HG02852 (cell line): ENCODE measurements at regions not wholly inside any gene's neighbourhood (a gene's known extent, or its start where the extent isn't known, plus 50 kb on each side); places are given as distances from the start of the nearest gene placed in this dataset.

Experiments used
- ATAC-seq: cut with Tn5 transposase; IDR thresholded peaks from one replicate; pipeline ENCODE4 v1.9.1; 2021; ENCODE audit warnings: mild to moderate bottlenecking, moderate library complexity; ENCODE audit not compliant: unreplicated experiment

DNA sequence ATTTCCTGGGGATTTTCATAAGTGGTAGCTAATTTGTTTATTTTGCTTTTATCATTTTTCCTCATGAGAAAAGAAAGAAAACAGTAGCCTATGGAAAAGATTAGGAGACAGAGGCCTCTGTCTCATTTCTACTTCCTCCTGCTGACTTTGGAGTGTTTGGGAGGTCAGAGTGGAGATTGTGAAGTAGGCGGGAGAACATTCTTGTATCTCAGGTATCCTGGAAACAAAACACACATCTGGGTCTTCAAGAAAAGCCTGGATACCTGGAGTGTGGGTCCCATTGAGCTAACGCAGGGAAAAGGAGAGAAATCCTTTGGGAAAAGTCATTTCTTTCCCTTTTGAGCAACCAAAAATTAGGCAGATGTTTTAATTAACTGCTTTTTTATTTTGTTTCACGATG is 161.5 kb upstream of the DMAC1 start:
- ATAC-seq, result no peak

- no peak for ATAC-seq
Observed at GRCh38 chr9:7960320-7961050, 160.9 kb upstream of the DMAC1 start.

DNA sequence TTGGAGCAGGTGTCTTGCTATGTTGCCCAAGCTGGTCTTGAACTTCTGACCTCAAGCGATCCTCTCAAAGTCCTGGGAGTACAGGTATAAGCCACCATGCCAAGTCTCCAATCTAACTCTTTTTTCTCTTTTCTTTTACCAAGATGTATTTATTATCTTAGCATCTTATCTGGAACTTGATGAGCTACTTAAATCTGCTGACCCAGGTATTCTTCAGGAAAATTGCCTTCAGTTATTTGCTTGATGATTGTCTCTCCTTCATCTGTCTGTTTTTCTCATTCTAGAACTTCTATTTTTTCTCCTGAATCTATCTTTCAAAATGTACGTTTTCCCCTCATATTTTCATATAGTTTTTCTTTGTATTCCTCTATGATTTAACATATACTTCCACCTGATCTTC is 158.2 kb upstream of the DMAC1 start:
- ATAC-seq, result no peak

GRCh38 chr9:7947577-7947976 is 148.0 kb upstream of the DMAC1 start:
- no peak for ATAC-seq

GRCh38 chr9:7946458-7946857 is 146.9 kb upstream of the DMAC1 start:
- no peak for ATAC-seq

DNA sequence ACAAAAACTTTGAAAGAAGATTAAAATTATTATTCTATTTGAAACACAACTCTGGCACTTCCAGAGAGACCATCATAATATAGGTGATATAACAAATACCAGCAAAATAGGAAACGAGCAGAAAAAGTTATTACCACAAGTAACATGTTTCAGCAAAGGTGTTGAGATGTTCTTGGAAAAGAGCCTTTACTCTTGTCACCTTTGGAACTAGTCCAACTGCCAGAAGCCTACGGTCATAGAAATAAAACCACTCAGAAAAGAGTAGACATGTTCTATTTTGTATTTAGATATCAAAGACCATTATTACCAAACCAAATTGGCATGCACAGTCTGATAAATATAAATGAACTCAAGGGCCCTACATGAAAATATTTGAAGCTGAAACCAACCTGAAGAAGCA is 145.0 kb upstream of the DMAC1 start:
- no peak for ATAC-seq

DNA sequence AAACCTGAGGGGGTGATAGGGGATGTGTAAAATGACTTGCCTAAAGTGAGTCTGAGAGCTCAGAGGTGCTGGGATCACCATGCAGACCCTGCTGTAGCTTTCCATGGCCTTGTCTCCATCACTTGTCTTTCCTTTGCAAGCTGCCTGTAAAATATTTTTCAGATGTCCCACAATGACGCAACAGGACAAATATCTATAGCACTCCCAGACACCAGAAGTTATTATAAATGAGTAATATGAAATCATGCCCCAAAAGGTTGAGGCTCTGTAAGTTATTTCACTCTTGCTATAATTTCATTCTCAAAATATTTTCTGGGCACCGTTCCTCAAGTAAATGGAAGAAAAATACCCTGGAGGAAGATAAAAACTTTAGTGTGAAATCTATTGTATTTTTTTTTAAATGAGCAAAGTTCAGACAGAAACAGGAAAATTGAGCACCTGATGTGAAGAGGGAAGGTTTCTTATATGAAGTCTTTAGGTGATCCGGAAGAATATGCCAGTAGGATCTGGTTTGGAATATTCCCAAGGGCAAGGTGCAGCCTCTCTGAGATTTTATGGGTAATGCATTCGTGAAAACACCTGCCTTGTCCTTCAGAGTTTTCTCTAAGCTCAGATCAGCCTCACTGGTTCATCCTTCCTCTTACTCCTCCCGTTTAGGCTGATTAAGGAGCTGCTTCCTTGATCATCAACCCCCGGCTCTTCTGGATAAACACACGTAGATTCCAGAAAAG is 138.3 kb upstream of the DMAC1 start:
- no peak for ATAC-seq

- no peak for ATAC-seq
Observed at GRCh38 chr9:7936996-7937395, 137.4 kb upstream of the DMAC1 start.

GRCh38 chr9:7936163-7936562 is 136.6 kb upstream of the DMAC1 start:
- no peak for ATAC-seq

GRCh38 chr9:7935681-7936080 is 136.1 kb upstream of the DMAC1 start:
- ATAC-seq, result peak; percentile 79

DNA sequence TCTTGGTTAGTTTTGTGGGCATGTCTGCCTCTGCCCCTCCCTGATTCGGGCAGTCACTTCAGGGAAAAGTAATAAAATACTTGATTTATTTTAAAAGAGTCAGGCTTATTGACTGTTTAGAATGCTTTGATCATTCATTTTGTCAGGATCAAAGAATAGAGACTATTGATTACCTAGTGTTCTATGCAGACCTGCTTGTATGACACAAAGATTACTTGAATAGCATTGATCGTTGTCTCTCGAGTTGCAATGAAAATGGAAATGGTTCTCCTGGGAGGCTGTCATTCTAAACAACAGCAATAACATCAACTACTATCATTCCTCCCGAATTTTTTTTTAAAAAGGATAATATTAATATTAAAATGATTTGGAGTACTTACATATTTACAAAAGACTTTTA is 133.2 kb upstream of the DMAC1 start:
- no peak for ATAC-seq

DNA sequence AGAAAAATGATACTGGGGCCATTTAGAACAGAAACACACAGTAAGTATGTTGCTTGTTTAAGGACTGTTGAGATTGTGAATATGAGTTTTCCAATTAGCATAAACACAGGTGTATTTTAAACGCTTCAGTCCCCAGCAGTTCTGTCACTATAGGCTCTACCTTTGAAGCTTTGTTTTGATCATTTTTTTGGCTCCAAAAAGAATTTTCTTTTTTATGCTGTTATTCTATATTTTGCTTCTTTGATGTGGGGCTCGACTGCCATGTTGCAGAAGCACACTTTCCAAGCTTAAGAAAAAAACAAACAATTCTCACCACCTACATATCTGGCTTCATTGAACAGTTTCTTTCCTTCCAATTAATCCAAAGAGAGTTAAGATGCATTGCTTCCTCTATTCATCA is 131.0 kb upstream of the DMAC1 start:
- no peak for ATAC-seq

- ATAC-seq, result no peak
Observed at GRCh38 chr9:7921545-7922197, 122.1 kb upstream of the DMAC1 start.

DNA sequence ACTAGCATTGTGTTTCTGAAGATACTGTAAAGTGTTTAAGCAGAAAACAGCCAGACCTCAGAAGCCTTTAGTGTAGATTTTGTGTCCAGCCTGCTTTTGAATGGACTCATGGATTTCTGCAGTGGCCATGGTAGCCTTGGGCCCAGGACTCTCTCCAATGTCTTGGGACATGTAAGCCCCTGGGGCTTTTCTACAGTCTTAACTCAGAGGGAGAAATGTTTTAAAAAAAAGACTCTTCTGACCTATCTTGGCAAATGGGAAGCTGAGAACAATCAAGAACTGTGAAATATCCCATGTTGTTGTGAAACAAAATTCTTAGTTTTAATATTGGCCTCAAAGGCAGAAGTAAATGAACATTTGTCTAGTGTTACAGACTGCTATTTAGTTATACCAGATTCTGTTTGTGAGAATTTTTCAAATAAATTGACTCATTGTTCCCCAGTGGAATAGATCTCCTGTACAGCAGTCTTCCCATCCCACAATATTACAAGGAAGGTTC is 112.5 kb upstream of the DMAC1 start:
- ATAC-seq, result no peak

- ATAC-seq, result no peak
Observed at GRCh38 chr9:7910426-7911020, 110.9 kb upstream of the DMAC1 start.

GRCh38 chr9:7909537-7909936 is 110.0 kb upstream of the DMAC1 start:
- no peak for ATAC-seq

GRCh38 chr9:7907551-7908337 is 108.2 kb upstream of the DMAC1 start:
- no peak for ATAC-seq

DNA sequence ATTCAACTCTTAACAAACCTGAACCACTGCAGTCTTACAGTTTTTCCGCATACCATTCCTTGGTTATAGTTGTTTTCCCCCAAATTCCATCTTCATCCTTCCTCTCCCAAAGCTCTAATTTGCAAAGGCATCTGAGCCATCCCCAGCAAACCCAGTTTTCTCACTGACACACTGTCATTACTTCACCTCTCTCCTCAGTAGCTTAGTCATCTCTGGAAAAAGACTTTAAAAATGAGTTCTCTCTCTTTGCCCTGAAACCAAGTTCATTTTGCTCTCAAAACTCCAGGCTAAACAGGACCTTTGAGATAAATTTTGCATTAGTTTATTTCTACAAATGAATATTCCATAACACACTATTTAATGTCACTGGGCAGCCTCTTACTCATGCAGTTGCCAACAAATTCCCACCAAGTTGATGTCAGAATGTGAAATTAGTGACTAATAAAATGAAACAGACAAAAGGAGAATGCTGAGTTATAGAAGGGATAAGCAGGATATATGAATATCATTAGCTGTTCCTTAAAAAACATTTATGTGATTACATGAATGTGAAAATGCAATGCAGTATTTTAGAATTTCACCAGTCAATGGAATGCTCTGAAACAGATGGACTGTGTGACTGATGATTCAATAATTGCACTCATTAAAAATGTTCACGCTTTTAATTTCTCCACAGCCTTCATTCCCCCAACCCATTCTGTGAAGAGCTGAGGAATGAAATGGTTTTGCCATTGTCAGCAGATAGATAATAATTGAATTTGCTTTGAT is 107.4 kb upstream of the DMAC1 start:
- no peak for ATAC-seq

- ATAC-seq, result no peak
Observed at GRCh38 chr9:7901621-7902020, 102.0 kb upstream of the DMAC1 start.

DNA sequence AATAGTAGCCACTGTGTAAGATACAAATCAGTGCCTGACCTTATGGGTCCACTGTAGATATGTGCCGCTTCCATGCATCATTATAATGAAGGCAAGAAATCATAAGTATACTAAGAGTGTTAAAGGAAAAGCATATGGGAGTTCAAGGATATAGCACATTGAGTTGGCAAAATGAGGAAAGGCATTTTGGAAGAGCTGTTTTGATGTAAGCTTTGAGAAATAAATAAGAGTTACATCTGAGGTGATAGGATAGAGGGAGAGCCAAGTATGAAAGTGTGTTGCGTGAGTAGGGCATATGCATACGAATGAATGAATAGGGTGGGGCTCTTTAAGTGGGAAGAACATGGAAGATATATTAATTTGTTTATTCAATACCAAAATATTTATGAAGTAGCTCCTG is 101.0 kb upstream of the DMAC1 start:
- no peak for ATAC-seq
